Upper lobe of left lung (tissue), 6 donors: ENCODE measurements at regions not wholly inside any gene's neighbourhood (a gene's known extent, or its start where the extent isn't known, plus 50 kb on each side); places are given as distances from the start of the nearest gene placed in this dataset.

ENCODE experiments used
- ATAC-seq, 2 donors: fragments of 200-7000 bp; cut with Tn5 transposase; one replicate each; pipeline ENCODE4 v1.9.1; 2022; ENCODE audit warnings: mild to moderate bottlenecking in 2 of 2, moderate library complexity in 2 of 2; ENCODE audit not compliant: low FRiP score in 2 of 2
- DNase-seq, 2 donors: peaks; one replicate each; pipeline ENCODE4 v3.0.0-alpha.2; 2019 to 2020
- H3K27ac ChIP-seq, 4 donors: fragments of 200-600 bp; sonication (generic); one replicate each; pipeline ENCODE4 v1.5.1; 2016 to 2019
- H3K27me3 ChIP-seq, 4 donors: fragments of 200-600 bp; sonication (generic); one replicate each; pipeline ENCODE4 v1.5.1; 2017 to 2019
- H3K36me3 ChIP-seq, 4 donors: fragments of 200-600 bp; sonication (generic); one replicate each; pipeline ENCODE4 v1.5.1; 2016 to 2019
- H3K4me1 ChIP-seq, 4 donors: fragments of 200-600 bp; sonication (generic); one replicate each; pipeline ENCODE4 v1.5.1; 2018 to 2019
- H3K4me3 ChIP-seq, 4 donors: fragments of 200-600 bp; sonication (generic); one replicate each; pipeline ENCODE4 v1.5.1; 2017 to 2019; ENCODE audit warnings: mild to moderate bottlenecking in 2 of 4, moderate library complexity in 1 of 4
- H3K9me3 ChIP-seq, 4 donors: fragments of 200-600 bp; sonication (generic); one replicate each; pipeline ENCODE4 v1.5.1; 2018 to 2019
- CTCF ChIP-seq, 6 experiments: fragments of 450-650 bp in 4 of 6; fragments of 200-600 bp in 2 of 6; sonication (generic) in 2 of 6; IDR thresholded peaks; one replicate each; pipeline ENCODE4 v1.5.1; 2016 to 2019; ENCODE audit warnings: antibody characterized with exemption in 6 of 6
- EP300 ChIP-seq, 4 donors: sonication (generic); formaldehyde crosslinking; IDR thresholded peaks; one replicate each; pipeline ENCODE4 v1.5.1; 2017; ENCODE audit warnings: antibody characterized with exemption in 4 of 4, control low read depth in 2 of 4
- POLR2A ChIP-seq, 4 donors: fragments of 450-650 bp; IDR thresholded peaks; one replicate each; pipeline ENCODE4 v1.5.1; 2016 to 2017; ENCODE audit warnings: antibody characterized with exemption in 4 of 4, mild to moderate bottlenecking in 2 of 4
- POLR2AphosphoS5 ChIP-seq, 2 donors: sonication (generic); formaldehyde crosslinking; IDR thresholded peaks; one replicate each; pipeline ENCODE4 v1.5.1; 2017; ENCODE audit warnings: antibody characterized with exemption in 2 of 2
- WGBS, 2 donors: methylation state at CpG; one replicate each; pipeline ENCODE4 v1.1.5; 2017 to 2018; 5-methylcytosine and 5-hydroxymethylcytosine counted together
- donor health status: DM: no; HTN: no; CAD: no; lungs with moderate emphysema.
- donor health status: DM: no; HTN: yes; CAD: no; lungs with severe emphysema.

GRCh38 chr15:70495991-70496599 lies 267.3 kb downstream of the UACA start:
- DNase-seq (no peak), ATAC-seq (no peak)
- WGBS, 2 donors, result 80% methylated on average over 2 to 4 of the region's 4 CpGs
- Histone ChIP-seq H3K27ac (no peak overlapping the region), H3K36me3 (no peaks in the 10 kb centered on the region), H3K9me3 (no peaks in the 10 kb centered on the region), H3K4me1 (peaks cover 14 to 30% (median 26%) of the 10 kb centered on the region in 4 donors), H3K4me3 (no peak overlapping the region), H3K27me3 (no peaks in the 10 kb centered on the region)
- TF ChIP-seq EP300 (IDR thresholded peaks at IDR 0.05) (no peak), CTCF (IDR thresholded peaks at IDR 0.05) (no peak), POLR2A (IDR thresholded peaks at IDR 0.05) (no peak), POLR2AphosphoS5 (IDR thresholded peaks at IDR 0.05) (no peak)

DNA sequence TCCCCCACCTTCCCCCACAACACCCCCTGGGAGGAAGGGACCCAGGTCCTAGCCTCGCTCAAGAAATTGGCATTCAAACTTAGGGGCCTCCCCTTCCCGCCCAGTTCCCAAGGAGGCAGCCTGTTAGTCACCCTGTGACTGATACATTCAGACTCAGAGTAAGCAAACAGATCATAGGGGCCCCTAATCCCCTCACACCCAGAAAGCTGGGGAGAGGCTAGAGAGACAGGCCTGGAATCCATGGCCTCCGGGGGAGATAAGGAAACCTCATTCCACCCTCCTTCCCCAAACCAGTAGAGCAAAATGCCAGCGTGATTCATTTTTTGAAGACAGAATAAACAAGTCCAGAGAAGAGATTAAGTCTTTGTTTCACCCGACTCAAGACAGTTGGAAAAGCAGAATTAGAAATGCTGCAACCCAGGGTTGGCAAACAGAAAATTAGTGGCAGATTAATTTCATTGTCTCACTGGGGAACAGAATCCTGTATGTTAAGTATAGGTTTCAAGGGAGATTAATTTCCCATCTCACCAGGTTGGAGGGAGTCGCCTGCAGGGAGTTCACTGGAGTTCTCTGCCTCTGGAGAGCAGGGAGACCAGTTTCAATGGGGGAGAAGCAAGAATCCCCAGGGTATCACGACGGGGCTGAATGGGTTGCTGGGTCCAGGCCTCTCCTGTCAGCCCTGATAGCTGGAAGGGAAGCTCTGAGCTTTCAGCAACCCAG lies 268.3 kb downstream of the UACA start:
- Histone ChIP-seq H3K36me3 (no peaks in the 10 kb centered on the region), H3K4me1 (peaks cover 15 to 35% (median 29%) of the 10 kb centered on the region in 4 donors), H3K27ac (no peak overlapping the region), H3K4me3 (no peak overlapping the region), H3K9me3 (no peaks in the 10 kb centered on the region), H3K27me3 (no peaks in the 10 kb centered on the region)
- ATAC-seq, result peak in 1 of 2 donors; percentile 57
- no peak for TF ChIP-seq POLR2AphosphoS5 (IDR thresholded peaks at IDR 0.05)
- TF ChIP-seq EP300 (IDR thresholded peaks at IDR 0.05), result no peak
- TF ChIP-seq CTCF (IDR thresholded peaks at IDR 0.05), result no peak
- no peak for TF ChIP-seq POLR2A (IDR thresholded peaks at IDR 0.05)
- DNase-seq, result no peak
- 50% methylated on average over 6 to 7 of the region's 8 CpGs for WGBS, 2 donors

GRCh38 chr15:70494517-70494851 lies 268.9 kb downstream of the UACA start:
- no peaks in the 10 kb centered on the region for H3K27me3 ChIP-seq
- H3K36me3 ChIP-seq, result no peaks in the 10 kb centered on the region
- H3K9me3 ChIP-seq, result no peaks in the 10 kb centered on the region
- no peak overlapping the region for H3K27ac ChIP-seq
- no peak overlapping the region for H3K4me3 ChIP-seq
- peaks cover 15 to 35% (median 29%) of the 10 kb centered on the region in 4 donors for H3K4me1 ChIP-seq
- DNase-seq (no peak), ATAC-seq (no peak)
- 86 to 92% methylated on average over 4 of the region's 4 CpGs for WGBS, 2 donors
- no peak for TF ChIP-seq POLR2A (IDR thresholded peaks at IDR 0.05)
- no peak for TF ChIP-seq POLR2AphosphoS5 (IDR thresholded peaks at IDR 0.05)
- TF ChIP-seq EP300 (IDR thresholded peaks at IDR 0.05), result no peak
- TF ChIP-seq CTCF (IDR thresholded peaks at IDR 0.05), result no peak

DNA sequence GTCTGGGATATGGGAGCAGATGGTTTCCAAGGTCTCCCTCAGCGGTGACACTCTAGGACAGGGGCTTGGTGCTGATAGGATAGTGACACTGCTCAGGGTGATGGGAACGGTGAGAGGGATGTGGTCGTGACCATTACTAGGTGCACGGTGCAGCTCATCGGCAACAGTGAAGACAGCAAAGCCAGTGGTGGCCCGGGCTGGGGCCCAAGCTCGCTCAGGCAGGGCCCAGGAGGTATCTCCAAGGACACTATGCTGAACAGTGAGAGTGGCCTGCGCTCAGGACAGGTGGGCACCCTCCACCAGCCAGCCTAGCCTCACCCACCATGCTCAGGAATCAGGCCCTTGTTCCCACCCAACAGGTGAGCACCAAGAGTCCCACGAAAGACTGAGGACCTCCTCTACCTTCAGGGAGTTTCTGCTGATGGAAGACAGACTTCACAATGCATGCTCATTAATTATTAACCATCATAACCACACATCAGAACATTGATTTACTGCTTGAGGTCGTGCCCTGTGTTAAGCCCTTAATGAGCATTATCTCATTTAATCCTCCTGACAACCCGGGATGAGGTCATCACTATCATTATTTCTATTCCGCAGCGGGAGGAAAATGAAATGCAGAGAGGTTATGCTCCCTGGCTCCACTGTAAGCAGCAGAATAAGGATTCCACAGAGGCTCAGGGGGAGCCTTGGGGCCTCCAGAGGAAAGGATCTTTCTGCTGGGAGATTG lies 269.4 kb downstream of the UACA start:
- H3K4me3 ChIP-seq, result no peak overlapping the region
- H3K4me1 ChIP-seq, result peaks cover 15 to 35% (median 29%) of the 10 kb centered on the region in 4 donors
- TF ChIP-seq POLR2A (IDR thresholded peaks at IDR 0.05) (no peak), EP300 (IDR thresholded peaks at IDR 0.05) (no peak), POLR2AphosphoS5 (IDR thresholded peaks at IDR 0.05) (no peak), CTCF (IDR thresholded peaks at IDR 0.05) (no peak)
- H3K9me3 ChIP-seq, result no peaks in the 10 kb centered on the region
- no peak overlapping the region for H3K27ac ChIP-seq
- DNase-seq (no peak), ATAC-seq (no peak)
- 91 to 95% methylated on average over 6 to 13 of the region's 13 CpGs for WGBS, 2 donors
- no peaks in the 10 kb centered on the region for H3K27me3 ChIP-seq
- H3K36me3 ChIP-seq, result no peaks in the 10 kb centered on the region
